Dermis blood vessel endothelial cell (primary cell): ENCODE measurements at regions not wholly inside any gene's neighbourhood (a gene's known extent, or its start where the extent isn't known, plus 50 kb on each side); places are given as distances from the start of the nearest gene placed in this dataset.
A peak's percentile ranks its signal among the peaks of the same experiment; 100 is the strongest.
"Not testable (repeated sequence)": the region's sequence is repeated elsewhere in the genome, so short reads cannot be mapped to it uniquely, and the experiment has no call there.

Source experiments
- DNase-seq: peaks from one replicate; pipeline ENCODE4 v3.0.0; 2010

DNA sequence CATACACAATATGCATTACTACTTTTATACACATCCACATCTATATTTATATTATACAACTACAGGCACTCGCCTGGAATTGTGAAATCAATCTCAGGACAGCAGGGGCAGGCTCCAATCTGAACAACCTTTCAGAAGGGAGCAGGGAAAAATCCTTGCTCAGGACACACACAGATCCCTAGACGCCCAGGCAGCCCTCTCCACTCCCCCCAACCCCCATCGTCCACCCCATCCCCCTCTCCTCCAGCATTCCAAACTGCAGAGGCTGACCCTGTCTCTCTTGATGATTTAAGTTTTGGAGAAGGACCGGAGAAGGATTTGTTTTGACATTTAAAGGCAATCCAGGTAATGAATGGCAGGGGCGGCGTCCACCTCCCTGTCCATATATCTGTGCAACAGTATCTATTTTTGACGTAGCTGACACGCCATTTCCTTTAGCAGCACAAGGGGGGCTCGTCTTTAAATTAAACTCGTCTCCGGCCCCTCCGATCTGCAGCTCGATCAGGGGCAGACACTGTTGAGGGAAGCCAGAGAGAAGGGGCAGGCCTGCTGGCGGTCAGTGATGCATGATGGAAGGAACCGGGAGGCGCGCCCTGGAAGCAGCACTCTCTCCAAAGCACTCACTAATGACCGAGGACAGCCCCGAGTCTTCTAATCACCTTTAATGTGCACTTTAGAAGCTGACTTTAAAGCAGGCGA, 95.0 kb upstream of the TBX5 start:
- no peak for DNase-seq

DNA sequence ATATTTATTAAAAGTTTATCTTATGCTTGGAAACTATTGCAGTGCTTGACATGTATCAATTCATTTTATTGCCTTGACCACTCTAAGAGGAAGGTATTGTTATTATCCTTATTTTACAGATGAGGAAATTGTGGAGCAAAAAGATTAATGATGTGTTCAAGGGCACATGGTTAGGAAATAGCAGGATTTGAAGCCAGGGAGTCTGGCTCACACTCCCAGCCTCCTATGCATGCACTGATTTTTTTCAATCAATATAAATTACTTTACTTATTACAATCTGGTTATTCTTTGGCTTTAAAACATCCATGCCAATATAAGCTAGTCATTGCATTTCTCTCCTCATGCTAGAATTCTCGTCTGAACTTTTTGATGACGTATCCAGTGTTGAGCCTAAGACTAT, 94.2 kb upstream of the TBX5 start:
- DNase-seq, result no peak

- DNase-seq, result no peak
Measured at GRCh38 chr12:114499338-114499737, 93.4 kb upstream of the TBX5 start.

DNA sequence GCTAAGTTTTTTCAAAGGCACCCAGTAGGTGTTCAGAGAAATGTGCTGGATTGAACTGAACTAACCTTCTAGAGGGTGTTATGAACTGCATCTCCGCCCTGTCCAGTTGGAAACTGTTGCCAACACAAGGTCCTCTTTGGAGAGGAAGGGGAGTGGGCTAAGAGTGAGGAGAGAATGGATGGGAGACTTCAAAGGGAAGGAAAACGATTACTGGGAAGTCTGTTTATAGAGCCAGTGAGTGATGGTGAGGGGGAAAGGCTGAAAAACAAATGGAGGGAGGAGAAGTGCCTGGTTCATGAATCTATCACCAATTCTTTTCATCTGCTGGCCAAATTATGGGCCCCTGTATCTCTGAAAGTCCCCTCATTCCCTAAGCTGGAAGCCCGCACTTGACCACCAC, 86.0 kb upstream of the TBX5 start:
- no peak for DNase-seq

GRCh38 chr12:114484822-114485459, 79.0 kb upstream of the TBX5 start:
- DNase-seq, result not testable (repeated sequence)

- no peak for DNase-seq
Measured at GRCh38 chr12:114483996-114484395, 78.1 kb upstream of the TBX5 start.

GRCh38 chr12:114481200-114481535, 75.2 kb upstream of the TBX5 start:
- no peak for DNase-seq

- no peak for DNase-seq
Measured at GRCh38 chr12:114480337-114481199, 74.6 kb upstream of the TBX5 start.

GRCh38 chr12:114479831-114480230, 73.9 kb upstream of the TBX5 start:
- no peak for DNase-seq

DNA sequence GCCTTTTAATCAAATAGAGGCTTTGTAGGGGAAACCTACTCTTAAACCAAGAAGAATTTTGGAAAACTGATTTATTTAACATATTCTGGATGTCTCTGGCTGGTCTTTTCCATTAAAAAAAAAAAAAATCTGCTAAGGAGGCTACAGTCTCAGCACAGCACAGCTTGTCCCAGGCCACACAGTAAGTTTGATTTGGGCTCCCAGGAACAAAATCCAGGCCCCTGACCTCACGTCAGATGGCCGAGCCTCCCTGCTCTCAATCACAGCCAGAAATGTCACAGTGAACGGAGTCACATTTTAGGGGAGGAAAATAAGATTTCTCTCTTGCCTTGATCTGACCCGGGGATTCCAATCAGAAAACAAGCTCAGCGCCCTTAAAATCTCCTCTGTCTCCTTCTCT, 72.9 kb upstream of the TBX5 start:
- DNase-seq, result no peak

- no peak for DNase-seq
Measured at GRCh38 chr12:114477989-114478395, 72.0 kb upstream of the TBX5 start.

DNA sequence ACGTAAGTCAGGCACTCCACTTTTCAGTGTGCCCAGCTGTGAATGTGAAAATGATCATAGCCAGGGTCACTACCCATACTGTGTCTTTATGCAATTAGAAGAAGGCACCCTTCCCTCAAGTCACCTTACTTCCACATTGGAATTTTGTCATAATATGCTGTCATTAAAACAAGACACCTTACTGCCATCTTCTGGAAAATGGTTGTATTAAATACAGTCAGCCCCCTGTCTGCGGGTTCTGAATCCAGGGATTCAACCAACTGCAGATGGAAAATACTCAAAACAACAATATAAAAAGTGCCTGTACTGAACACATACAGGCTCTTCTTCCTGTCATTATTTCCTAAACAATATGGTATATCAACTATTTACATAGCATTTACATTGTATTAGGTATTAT, 70.2 kb upstream of the TBX5 start:
- DNase-seq, result peak; percentile 12

DNA sequence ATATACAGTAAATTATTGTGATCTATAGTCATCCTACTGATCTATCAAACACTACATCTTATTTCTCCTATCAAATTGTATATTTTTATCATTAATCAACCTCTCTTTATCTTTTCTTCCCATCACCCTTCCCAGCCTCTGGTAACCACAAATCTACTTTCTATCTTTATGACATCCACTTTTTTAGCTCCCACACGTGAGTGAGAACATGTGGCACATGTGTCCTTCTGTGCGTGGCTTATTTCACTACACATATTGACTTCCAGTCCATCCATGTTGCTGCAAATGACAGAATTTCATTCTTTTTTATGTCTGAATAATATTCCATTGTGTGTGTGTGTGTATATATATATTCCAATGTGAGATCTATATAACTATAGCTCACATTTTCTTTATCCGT, 67.8 kb upstream of the TBX5 start:
- no peak for DNase-seq

DNA sequence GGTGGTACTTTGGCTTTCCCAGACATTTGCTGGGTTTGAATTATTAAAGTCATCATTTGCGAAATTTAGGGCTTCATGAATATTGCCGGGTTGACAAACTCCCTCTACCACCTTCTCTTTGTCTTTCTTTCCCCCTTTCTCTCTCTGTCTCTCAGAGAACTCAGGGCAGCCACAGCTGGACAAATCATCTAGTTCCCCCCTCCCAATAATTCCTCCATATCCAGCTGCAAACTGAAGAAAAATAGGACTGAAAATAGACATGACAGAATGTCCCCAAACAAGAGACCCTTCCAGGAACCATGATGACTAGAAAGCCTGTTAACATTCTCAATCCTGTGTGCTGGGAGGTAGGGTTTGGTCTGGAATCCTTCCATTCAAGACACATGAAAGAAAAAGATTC, 67.1 kb upstream of the TBX5 start:
- DNase-seq, result no peak

- no peak for DNase-seq
Measured at GRCh38 chr12:114457620-114458019, 51.7 kb upstream of the TBX5 start.
